ENCODE measurements at regions not wholly inside any gene's neighbourhood (a gene's known extent, or its start where the extent isn't known, plus 50 kb on each side); places are given as distances from the start of the nearest gene placed in this dataset.

DNA sequence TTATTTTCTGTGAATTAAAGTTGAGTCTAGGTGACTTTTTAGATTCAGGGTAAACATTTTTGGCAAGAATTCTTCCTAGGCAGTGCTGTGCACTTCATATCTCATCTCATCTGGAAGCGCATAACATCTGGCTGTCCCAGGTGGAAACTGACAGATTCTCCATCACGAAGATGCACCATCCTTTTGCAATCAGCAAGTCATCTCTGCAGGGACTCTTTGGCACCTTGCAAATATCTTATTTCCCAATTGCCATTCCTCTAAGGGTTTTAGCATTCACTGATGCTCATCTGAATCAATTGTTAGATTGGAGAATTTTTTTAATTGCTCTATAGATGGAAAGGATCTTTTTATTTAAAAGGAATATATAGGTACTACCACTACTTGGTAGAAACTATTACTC lies 282.7 kb upstream of the ATP10A start:
- Histone ChIP-seq H3K27me3 (peaks cover 0 to 6% (median 0%) of the 10 kb centered on the region in 3 donors), H3K4me1 (no peaks in the 10 kb centered on the region), H3K27ac (no peak overlapping the region), H3K9me3 (no peaks in the 10 kb centered on the region), H3K36me3 (no peaks in the 10 kb centered on the region), H3K4me3 (no peak overlapping the region)
- intact Hi-C loops (cut with DNase I; ENCODE audit: low total_unique reads) = no loop called here
- TF ChIP-seq POLR2A (IDR thresholded peaks at IDR 0.05) (no peak), EP300 (IDR thresholded peaks at IDR 0.05) (no peak), POLR2AphosphoS5 (IDR thresholded peaks at IDR 0.05) (no peak)
- TF ChIP-seq, protein P1, sequence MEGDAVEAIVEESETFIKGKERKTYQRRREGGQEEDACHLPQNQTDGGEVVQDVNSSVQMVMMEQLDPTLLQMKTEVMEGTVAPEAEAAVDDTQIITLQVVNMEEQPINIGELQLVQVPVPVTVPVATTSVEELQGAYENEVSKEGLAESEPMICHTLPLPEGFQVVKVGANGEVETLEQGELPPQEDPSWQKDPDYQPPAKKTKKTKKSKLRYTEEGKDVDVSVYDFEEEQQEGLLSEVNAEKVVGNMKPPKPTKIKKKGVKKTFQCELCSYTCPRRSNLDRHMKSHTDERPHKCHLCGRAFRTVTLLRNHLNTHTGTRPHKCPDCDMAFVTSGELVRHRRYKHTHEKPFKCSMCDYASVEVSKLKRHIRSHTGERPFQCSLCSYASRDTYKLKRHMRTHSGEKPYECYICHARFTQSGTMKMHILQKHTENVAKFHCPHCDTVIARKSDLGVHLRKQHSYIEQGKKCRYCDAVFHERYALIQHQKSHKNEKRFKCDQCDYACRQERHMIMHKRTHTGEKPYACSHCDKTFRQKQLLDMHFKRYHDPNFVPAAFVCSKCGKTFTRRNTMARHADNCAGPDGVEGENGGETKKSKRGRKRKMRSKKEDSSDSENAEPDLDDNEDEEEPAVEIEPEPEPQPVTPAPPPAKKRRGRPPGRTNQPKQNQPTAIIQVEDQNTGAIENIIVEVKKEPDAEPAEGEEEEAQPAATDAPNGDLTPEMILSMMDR (IDR thresholded peaks at IDR 0.05) = no peak
- no peak for DNase-seq
- 76 to 89% (median 87%) methylated on average over 2 of the region's 2 CpGs for WGBS, 5 donors

DNA sequence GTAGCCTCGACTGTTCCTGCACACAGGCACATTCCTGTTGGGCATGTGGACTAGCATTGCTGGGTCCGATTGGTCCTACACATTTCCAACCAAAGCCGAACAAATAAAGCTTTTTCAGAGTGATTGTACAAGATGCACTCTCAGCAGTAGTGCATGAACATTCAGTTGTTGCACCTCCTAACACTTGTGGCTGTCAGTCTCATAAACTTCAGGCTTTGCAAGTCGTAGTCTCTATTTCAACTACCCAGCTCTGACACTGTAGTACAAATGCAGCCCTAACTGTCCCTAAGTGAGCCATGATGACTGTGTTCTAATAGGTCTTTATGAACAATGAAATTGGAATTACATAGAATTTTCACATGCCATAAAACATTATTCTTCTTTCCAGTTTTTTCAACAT lies 281.7 kb upstream of the ATP10A start:
- H3K4me1 ChIP-seq = no peaks in the 10 kb centered on the region
- H3K27ac ChIP-seq = no peak overlapping the region
- TF ChIP-seq POLR2A (IDR thresholded peaks at IDR 0.05) (no peak), EP300 (IDR thresholded peaks at IDR 0.05) (no peak), POLR2AphosphoS5 (IDR thresholded peaks at IDR 0.05) (no peak)
- TF ChIP-seq, protein P1 (IDR thresholded peaks at IDR 0.05) = no peak
- H3K4me3 ChIP-seq = no peak overlapping the region
- 71 to 83% (median 78%) methylated on average over 4 of the region's 4 CpGs for WGBS, 5 donors
- DNase-seq = no peak
- intact Hi-C loops (cut with DNase I; ENCODE audit: low total_unique reads) = no loop called here
- H3K27me3 ChIP-seq = peaks cover 0 to 6% (median 0%) of the 10 kb centered on the region in 3 donors
- no peaks in the 10 kb centered on the region for H3K36me3 ChIP-seq
- H3K9me3 ChIP-seq = no peaks in the 10 kb centered on the region

DNA sequence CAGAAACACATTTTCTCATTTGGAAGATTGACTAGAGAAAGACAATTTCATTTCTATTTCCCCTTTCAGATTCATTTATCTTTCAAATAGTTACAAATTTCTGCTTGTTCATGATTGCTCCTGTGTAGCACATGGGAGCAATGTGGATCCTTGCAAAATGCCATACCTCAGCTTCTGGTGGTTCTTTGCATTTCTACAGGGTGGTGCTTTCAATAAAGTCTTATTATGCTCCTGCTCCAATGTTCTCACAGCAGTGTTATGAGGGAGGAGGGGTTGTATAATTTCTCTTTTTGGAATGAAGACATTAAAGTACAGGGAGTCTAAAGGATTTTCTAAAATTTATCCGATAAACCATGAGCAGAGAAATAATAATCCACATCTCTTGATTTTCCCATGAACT lies 280.1 kb upstream of the ATP10A start:
- peaks cover 0 to 6% (median 0%) of the 10 kb centered on the region in 3 donors for H3K27me3 ChIP-seq
- no peak for TF ChIP-seq POLR2AphosphoS5 (IDR thresholded peaks at IDR 0.05)
- no peak for TF ChIP-seq EP300 (IDR thresholded peaks at IDR 0.05)
- TF ChIP-seq, protein P1 (IDR thresholded peaks at IDR 0.05) = no peak
- no peak for TF ChIP-seq POLR2A (IDR thresholded peaks at IDR 0.05)
- no peak overlapping the region for H3K4me3 ChIP-seq
- intact Hi-C loops (cut with DNase I; ENCODE audit: low total_unique reads) = no loop called here
- H3K36me3 ChIP-seq = no peaks in the 10 kb centered on the region
- 88 to 98% (median 91%) methylated on average over 1 of the region's 1 CpG for WGBS, 5 donors
- no peaks in the 10 kb centered on the region for H3K4me1 ChIP-seq
- no peak for DNase-seq
- H3K9me3 ChIP-seq = no peaks in the 10 kb centered on the region
- no peak overlapping the region for H3K27ac ChIP-seq

DNA sequence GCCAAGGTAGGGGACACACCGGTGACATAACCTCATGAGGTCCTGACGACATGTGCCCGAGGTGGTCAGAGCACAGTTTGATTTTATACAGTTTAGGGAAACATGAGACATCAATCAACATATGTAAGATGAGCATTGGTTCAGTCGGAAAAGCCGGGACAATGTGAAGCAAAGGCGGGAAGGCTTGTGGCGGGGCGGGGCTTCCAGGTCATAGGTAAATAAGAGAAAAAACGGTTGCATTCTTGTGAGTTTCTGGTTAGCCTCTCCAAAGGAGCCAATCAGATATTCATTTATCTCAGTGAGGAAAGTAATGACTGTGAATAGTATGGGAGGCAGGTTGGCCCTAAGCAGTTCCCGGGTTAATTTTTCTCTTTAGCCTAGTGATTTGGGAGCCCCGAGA lies 271.7 kb upstream of the ATP10A start:
- no peak for DNase-seq
- H3K36me3 ChIP-seq = no peaks in the 10 kb centered on the region
- no peaks in the 10 kb centered on the region for H3K9me3 ChIP-seq
- H3K27me3 ChIP-seq = peaks cover 0 to 3% (median 0%) of the 10 kb centered on the region in 3 donors
- no peak overlapping the region for H3K27ac ChIP-seq
- intact Hi-C loops (cut with DNase I; ENCODE audit: low total_unique reads) = no loop called here
- TF ChIP-seq, protein P1 (IDR thresholded peaks at IDR 0.05) = no peak
- no peak for TF ChIP-seq POLR2AphosphoS5 (IDR thresholded peaks at IDR 0.05)
- 62 to 77% (median 72%) methylated on average over 11 of the region's 11 CpGs for whole genome bisulfite sequencing, 5 donors
- H3K4me1 ChIP-seq = no peaks in the 10 kb centered on the region
- no peak overlapping the region for H3K4me3 ChIP-seq
